ENCODE measurements at regions not wholly inside any gene's neighbourhood (a gene's known extent, or its start where the extent isn't known, plus 50 kb on each side); places are given as distances from the start of the nearest gene placed in this dataset.
A peak's percentile ranks its signal among the peaks of the same experiment; 100 is the strongest.
"Not testable (repeated sequence)": the region's sequence is repeated elsewhere in the genome, so short reads cannot be mapped to it uniquely, and the experiment has no call there.

- DNase-seq (ENCODE audit: low read depth in 1 of 2, low spot score in 1 of 2) = no peak
- in situ Hi-C loops (cut with HindIII; ENCODE audit: low pct_unique_long_range_greater_than_20kb, low sequenced_read_pairs) = no loop called here
Observed at GRCh38 chr22:22355096-22355834, 110.7 kb downstream of the VPREB1 start.

GRCh38 chr22:22357024-22357883, 112.7 kb downstream of the VPREB1 start:
- no peak for TF ChIP-seq JUND (IDR thresholded peaks at IDR 0.05; ENCODE audit: low read depth)
- peak; percentile 66 to 80 for DNase-seq (ENCODE audit: low read depth in 1 of 2, low spot score in 1 of 2)
- in situ Hi-C loops (cut with HindIII; ENCODE audit: low pct_unique_long_range_greater_than_20kb, low sequenced_read_pairs) = no loop called here

More at GRCh38 chr22:22355096-22355834, 110.7 kb downstream of the VPREB1 start:
- no peak for TF ChIP-seq JUND (IDR thresholded peaks at IDR 0.05; ENCODE audit: low read depth)

GRCh38 chr22:22358152-22358551, 113.6 kb downstream of the VPREB1 start:
- in situ Hi-C loops (cut with HindIII; ENCODE audit: low pct_unique_long_range_greater_than_20kb, low sequenced_read_pairs) = no loop called here

GRCh38 chr22:22358686-22359085, 114.1 kb downstream of the VPREB1 start:
- in situ Hi-C loops (cut with HindIII; ENCODE audit: low pct_unique_long_range_greater_than_20kb, low sequenced_read_pairs) = no loop called here
- no peak for TF ChIP-seq JUND (IDR thresholded peaks at IDR 0.05; ENCODE audit: low read depth)
- no peak for DNase-seq (ENCODE audit: low read depth in 1 of 2, low spot score in 1 of 2)

More at GRCh38 chr22:22358152-22358551, 113.6 kb downstream of the VPREB1 start:
- no peak for DNase-seq (ENCODE audit: low read depth in 1 of 2, low spot score in 1 of 2)
- TF ChIP-seq JUND (IDR thresholded peaks at IDR 0.05; ENCODE audit: low read depth) = no peak

- DNase-seq (ENCODE audit: low read depth in 1 of 2, low spot score in 1 of 2) = no peak
- TF ChIP-seq JUND (IDR thresholded peaks at IDR 0.05; ENCODE audit: low read depth) = no peak
- in situ Hi-C loops (cut with HindIII; ENCODE audit: low pct_unique_long_range_greater_than_20kb, low sequenced_read_pairs) = no loop called here
Observed at GRCh38 chr22:22359465-22359864, 114.9 kb downstream of the VPREB1 start.

- DNase-seq (ENCODE audit: low read depth in 1 of 2, low spot score in 1 of 2) = no peak
- no peak for TF ChIP-seq JUND (IDR thresholded peaks at IDR 0.05; ENCODE audit: low read depth)
- in situ Hi-C loops (cut with HindIII; ENCODE audit: low pct_unique_long_range_greater_than_20kb, low sequenced_read_pairs) = no loop called here
Observed at GRCh38 chr22:22360014-22360413, 115.4 kb downstream of the VPREB1 start.

- no peak for DNase-seq (ENCODE audit: low read depth in 1 of 2, low spot score in 1 of 2)
- in situ Hi-C loops (cut with HindIII; ENCODE audit: low pct_unique_long_range_greater_than_20kb, low sequenced_read_pairs) = no loop called here
- no peak for TF ChIP-seq JUND (IDR thresholded peaks at IDR 0.05; ENCODE audit: low read depth)
Observed at GRCh38 chr22:22362311-22362710, 117.7 kb downstream of the VPREB1 start.

GRCh38 chr22:22362936-22363335, 118.3 kb downstream of the VPREB1 start:
- in situ Hi-C loops (cut with HindIII; ENCODE audit: low pct_unique_long_range_greater_than_20kb, low sequenced_read_pairs) = no loop called here
- DNase-seq (ENCODE audit: low read depth in 1 of 2, low spot score in 1 of 2) = no peak
- TF ChIP-seq JUND (IDR thresholded peaks at IDR 0.05; ENCODE audit: low read depth) = no peak

GRCh38 chr22:22364207-22364606, 119.6 kb downstream of the VPREB1 start:
- no peak for DNase-seq (ENCODE audit: low read depth in 1 of 2, low spot score in 1 of 2)
- TF ChIP-seq JUND (IDR thresholded peaks at IDR 0.05; ENCODE audit: low read depth) = no peak
- in situ Hi-C loops (cut with HindIII; ENCODE audit: low pct_unique_long_range_greater_than_20kb, low sequenced_read_pairs) = no loop called here

- in situ Hi-C loops (cut with HindIII; ENCODE audit: low pct_unique_long_range_greater_than_20kb, low sequenced_read_pairs) = no loop called here
- TF ChIP-seq JUND (IDR thresholded peaks at IDR 0.05; ENCODE audit: low read depth) = no peak
- DNase-seq (ENCODE audit: low read depth in 1 of 2, low spot score in 1 of 2) = no peak
Observed at GRCh38 chr22:22366537-22366936, 122.0 kb downstream of the VPREB1 start.

GRCh38 chr22:22368516-22368915, 123.9 kb downstream of the VPREB1 start:
- TF ChIP-seq JUND (IDR thresholded peaks at IDR 0.05; ENCODE audit: low read depth) = no peak
- in situ Hi-C loops (cut with HindIII; ENCODE audit: low pct_unique_long_range_greater_than_20kb, low sequenced_read_pairs) = no loop called here
- no peak for DNase-seq (ENCODE audit: low read depth in 1 of 2, low spot score in 1 of 2)

GRCh38 chr22:22369219-22369963, 124.8 kb downstream of the VPREB1 start:
- DNase-seq (ENCODE audit: low read depth in 1 of 2, low spot score in 1 of 2); in situ Hi-C loops (cut with HindIII; ENCODE audit: low pct_unique_long_range_greater_than_20kb, low sequenced_read_pairs): not testable (repeated sequence)

- DNase-seq (ENCODE audit: low read depth in 1 of 2, low spot score in 1 of 2) = no peak
- no peak for TF ChIP-seq JUND (IDR thresholded peaks at IDR 0.05; ENCODE audit: low read depth)
- in situ Hi-C loops (cut with HindIII; ENCODE audit: low pct_unique_long_range_greater_than_20kb, low sequenced_read_pairs) = no loop called here
Observed at GRCh38 chr22:22369964-22370270, 125.3 kb downstream of the VPREB1 start.

Measured in T47D (cell line).